ENCODE measurements at regions not wholly inside any gene's neighbourhood (a gene's known extent, or its start where the extent isn't known, plus 50 kb on each side); places are given as distances from the start of the nearest gene placed in this dataset.
"Not testable (repeated sequence)": the region's sequence is repeated elsewhere in the genome, so short reads cannot be mapped to it uniquely, and the experiment has no call there.

GRCh38 chr17:15836249-15836982, 104.3 kb downstream of the TBC1D26 start:
- TF ChIP-seq EZH2 (IDR thresholded peaks at IDR 0.05; ENCODE audit: low read length, missing control alignments); CTCF (conservative IDR thresholded peaks at IDR 0.05 in 1 of 2, IDR thresholded peaks at IDR 0.05 in 1 of 2; ENCODE audit: low read depth in 1 of 2, low read length in 2 of 2): not testable (repeated sequence)

Data from fibroblast of lung (primary cell).